Fibroblast of mammary gland (primary cell): ENCODE measurements at regions not wholly inside any gene's neighbourhood (a gene's known extent, or its start where the extent isn't known, plus 50 kb on each side); places are given as distances from the start of the nearest gene placed in this dataset.

ENCODE experiments used
- DNase-seq: peaks from one replicate; pipeline ENCODE4 v3.0.0-alpha.2; 2010; ENCODE audit warnings: low read depth
- H3K4me3 ChIP-seq: 2 replicates; pipeline ENCODE4 v1.5.1; 2011; ENCODE audit warnings: low read depth, mild to moderate bottlenecking, low read length, moderate library complexity; ENCODE audit not compliant: control insufficient read depth
- CTCF ChIP-seq: conservative IDR thresholded peaks from 2 replicates; pipeline ENCODE4 v1.5.1; 2011; ENCODE audit warnings: low read depth, low read length, inconsistent platforms; ENCODE audit not compliant: control insufficient read depth, insufficient read depth

DNA sequence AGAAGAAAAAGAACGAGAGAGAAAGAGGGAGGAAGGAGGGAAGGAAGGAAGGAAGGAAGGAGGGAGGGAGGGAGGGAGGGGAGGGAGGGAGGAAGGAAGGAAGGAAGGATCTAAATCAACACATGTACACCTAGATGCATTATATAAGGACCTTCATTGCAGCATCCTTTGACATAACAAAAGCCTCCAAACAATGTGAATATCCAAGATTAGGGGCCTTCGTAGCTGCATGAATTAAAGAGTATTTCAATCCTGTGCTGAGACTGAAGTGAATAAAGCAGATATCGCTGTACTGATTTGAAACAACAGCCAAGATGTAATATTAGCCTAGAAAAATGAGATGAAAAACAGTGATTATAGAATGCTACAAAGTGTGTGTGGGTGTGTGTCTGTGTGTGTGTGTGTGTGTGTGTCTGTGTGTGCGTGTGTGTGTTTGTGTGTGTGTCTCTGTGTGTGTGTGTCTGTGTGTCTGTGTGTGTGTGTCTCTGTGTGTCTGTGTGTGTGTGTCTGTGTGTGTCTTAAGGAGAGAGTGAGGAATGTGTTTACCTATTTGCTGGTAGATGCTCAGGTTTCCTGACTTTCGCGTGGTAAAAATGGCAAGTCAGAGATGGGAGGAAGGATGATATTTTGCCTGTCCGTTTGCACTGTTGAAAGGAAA is 129.0 kb upstream of the PTPN1 start:
- TF ChIP-seq CTCF, result no peak
- no peak for DNase-seq
- no peak overlapping the region for H3K4me3 ChIP-seq

DNA sequence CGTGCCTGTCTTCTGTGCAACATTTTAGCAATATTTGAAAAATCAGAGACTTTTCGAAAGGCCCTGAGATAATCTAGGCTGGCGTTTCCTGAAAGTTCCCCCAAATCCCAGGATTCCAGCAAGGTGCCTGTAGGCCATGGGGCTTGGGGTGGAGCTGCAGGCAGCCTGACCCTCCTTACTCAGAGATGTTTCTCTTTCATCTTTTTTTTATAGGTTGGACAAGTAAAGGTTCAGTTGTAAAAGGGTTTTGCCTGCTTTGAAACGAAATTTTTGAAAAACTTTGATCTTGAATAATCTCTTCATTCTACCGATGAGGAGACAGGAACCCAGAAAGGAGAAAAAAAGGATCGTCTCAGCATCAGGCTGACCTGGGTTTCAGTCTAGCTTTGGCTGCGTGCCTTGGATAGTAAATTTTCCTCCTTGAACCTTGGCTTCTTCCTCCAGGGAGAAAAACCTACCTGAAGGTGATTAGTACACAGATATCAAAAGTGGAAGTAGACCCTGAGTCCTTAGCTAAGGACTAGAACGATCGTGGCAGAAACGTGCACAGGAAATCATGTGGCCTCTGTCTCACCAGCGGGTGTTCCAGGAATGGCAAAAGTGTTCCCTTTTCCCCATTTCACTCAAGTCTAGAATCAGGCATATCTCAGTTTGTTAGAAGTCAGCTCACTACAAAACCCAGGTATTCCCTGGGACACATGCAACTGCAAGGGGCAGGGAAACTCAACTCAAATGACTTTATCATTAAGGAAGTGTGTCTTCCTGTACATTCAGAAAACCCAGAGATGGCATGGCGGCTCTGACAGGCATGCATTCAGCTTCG is 128.2 kb upstream of the PTPN1 start:
- no peak for TF ChIP-seq CTCF
- DNase-seq, result no peak
- no peak overlapping the region for H3K4me3 ChIP-seq

GRCh38 chr20:50385733-50386640 is 124.2 kb upstream of the PTPN1 start:
- TF ChIP-seq CTCF, result no peak
- no peak overlapping the region for H3K4me3 ChIP-seq
- DNase-seq, result no peak

DNA sequence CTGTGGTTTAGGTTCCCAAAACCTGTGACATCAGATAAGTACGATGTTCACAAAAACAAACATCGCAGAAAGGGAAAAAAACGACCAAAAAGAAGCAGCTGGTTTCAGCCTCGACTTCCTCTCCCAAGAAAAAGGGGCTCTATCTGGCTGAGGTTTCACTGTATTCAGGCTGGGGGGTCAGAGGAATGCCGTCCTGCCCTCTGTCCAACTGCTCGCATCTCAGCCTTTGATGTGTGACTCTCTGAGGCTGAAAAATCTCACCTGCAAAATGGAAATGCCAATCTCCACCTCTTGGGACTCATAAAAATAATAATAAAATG is 123.6 kb upstream of the PTPN1 start:
- no peak overlapping the region for H3K4me3 ChIP-seq

GRCh38 chr20:50387218-50387995 is 122.8 kb upstream of the PTPN1 start:
- no peak for TF ChIP-seq CTCF
- DNase-seq, result no peak

More for the DNA sequence above, 123.6 kb upstream of the PTPN1 start:
- DNase-seq, result no peak
- TF ChIP-seq CTCF, result no peak

DNA sequence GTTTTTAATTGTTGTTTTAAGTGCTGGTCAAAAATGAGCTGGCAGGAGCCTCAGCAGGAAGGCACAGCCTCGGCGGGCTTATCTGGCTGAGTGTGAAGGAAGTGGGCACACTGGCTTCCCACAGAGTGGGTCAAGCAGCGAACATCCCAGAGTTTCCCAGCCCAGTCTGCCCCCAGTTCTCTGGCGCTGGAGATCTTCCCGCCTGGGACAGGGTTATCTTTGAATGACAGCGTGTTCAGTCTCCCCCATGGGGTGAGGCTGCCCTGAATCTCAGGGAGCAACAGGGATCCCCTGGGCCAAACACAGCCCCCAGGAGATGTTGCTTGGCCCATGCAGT is 122.2 kb upstream of the PTPN1 start:
- H3K4me3 ChIP-seq, result no peak overlapping the region
- no peak for DNase-seq
- TF ChIP-seq CTCF, result no peak

More at GRCh38 chr20:50387218-50387995, 122.8 kb upstream of the PTPN1 start:
- H3K4me3 ChIP-seq, result no peak overlapping the region
